ENCODE measurements at regions not wholly inside any gene's neighbourhood (a gene's known extent, or its start where the extent isn't known, plus 50 kb on each side); places are given as distances from the start of the nearest gene placed in this dataset.

- DNase-seq (ENCODE audit: low read depth) = no peak
- H3K4me3 ChIP-seq (ENCODE audit: low read depth, low read length) = no peak overlapping the region
These were observed 53.8 kb upstream of the ASB18 start for GRCh38 chr2:236317938-236318396.

GRCh38 chr2:236318401-236318800 is 54.2 kb upstream of the ASB18 start:
- no peak overlapping the region for H3K4me3 ChIP-seq (ENCODE audit: low read depth, low read length)
- no peak for DNase-seq (ENCODE audit: low read depth)

GRCh38 chr2:236319036-236319435 is 54.8 kb upstream of the ASB18 start:
- DNase-seq (ENCODE audit: low read depth) = no peak
- no peak overlapping the region for H3K4me3 ChIP-seq (ENCODE audit: low read depth, low read length)

GRCh38 chr2:236321415-236321814 is 57.2 kb upstream of the ASB18 start:
- DNase-seq (ENCODE audit: low read depth) = no peak
- H3K4me3 ChIP-seq (ENCODE audit: low read depth, low read length) = no peak overlapping the region

- no peak for DNase-seq (ENCODE audit: low read depth)
- H3K4me3 ChIP-seq (ENCODE audit: low read depth, low read length) = no peak overlapping the region
These were observed 69.4 kb upstream of the ASB18 start for GRCh38 chr2:236333417-236334121.

GRCh38 chr2:236334122-236334876 is 70.1 kb upstream of the ASB18 start:
- no peak for DNase-seq (ENCODE audit: low read depth)
- H3K4me3 ChIP-seq (ENCODE audit: low read depth, low read length) = no peak overlapping the region

- DNase-seq (ENCODE audit: low read depth) = no peak
These were observed 71.7 kb upstream of the ASB18 start for GRCh38 chr2:236335696-236336574.

GRCh38 chr2:236336575-236337464 is 72.6 kb upstream of the ASB18 start:
- no peak overlapping the region for H3K4me3 ChIP-seq (ENCODE audit: low read depth, low read length)
- DNase-seq (ENCODE audit: low read depth) = no peak

More at GRCh38 chr2:236335696-236336574, 71.7 kb upstream of the ASB18 start:
- H3K4me3 ChIP-seq (ENCODE audit: low read depth, low read length) = no peak overlapping the region

- DNase-seq (ENCODE audit: low read depth) = no peak
- H3K4me3 ChIP-seq (ENCODE audit: low read depth, low read length) = no peak overlapping the region
These were observed 73.5 kb upstream of the ASB18 start for GRCh38 chr2:236337465-236338325.

- no peak for DNase-seq (ENCODE audit: low read depth)
- H3K4me3 ChIP-seq (ENCODE audit: low read depth, low read length) = no peak overlapping the region
These were observed 74.4 kb upstream of the ASB18 start for GRCh38 chr2:236338495-236339184.

GRCh38 chr2:236340251-236340650 is 76.0 kb upstream of the ASB18 start:
- H3K4me3 ChIP-seq (ENCODE audit: low read depth, low read length) = no peak overlapping the region
- DNase-seq (ENCODE audit: low read depth) = no peak

- no peak overlapping the region for H3K4me3 ChIP-seq (ENCODE audit: low read depth, low read length)
- no peak for DNase-seq (ENCODE audit: low read depth)
These were observed 76.9 kb upstream of the ASB18 start for GRCh38 chr2:236341067-236341466.

GRCh38 chr2:236341721-236342120 is 77.5 kb upstream of the ASB18 start:
- no peak for DNase-seq (ENCODE audit: low read depth)
- H3K4me3 ChIP-seq (ENCODE audit: low read depth, low read length) = no peak overlapping the region

GRCh38 chr2:236342507-236342906 is 78.3 kb upstream of the ASB18 start:
- DNase-seq (ENCODE audit: low read depth) = no peak
- H3K4me3 ChIP-seq (ENCODE audit: low read depth, low read length) = no peak overlapping the region

- DNase-seq (ENCODE audit: low read depth) = no peak
- H3K4me3 ChIP-seq (ENCODE audit: low read depth, low read length) = no peak overlapping the region
These were observed 78.7 kb upstream of the ASB18 start for GRCh38 chr2:236342951-236343350.

- peak; percentile 31 for DNase-seq (ENCODE audit: low read depth)
- no peak overlapping the region for H3K4me3 ChIP-seq (ENCODE audit: low read depth, low read length)
These were observed 79.4 kb upstream of the ASB18 start for GRCh38 chr2:236343400-236344161.

- DNase-seq (ENCODE audit: low read depth) = no peak
These were observed 80.2 kb upstream of the ASB18 start for GRCh38 chr2:236344446-236344845.

More at GRCh38 chr2:236344446-236344845, 80.2 kb upstream of the ASB18 start:
- H3K4me3 ChIP-seq (ENCODE audit: low read depth, low read length) = no peak overlapping the region

All from skeletal muscle cell (primary cell).